Stimulated activated naive CD4-positive, alpha-beta T cell treated with Interleukin-2 at 50 U/mL for 16 hours (primary cell): ENCODE measurements at regions not wholly inside any gene's neighbourhood (a gene's known extent, or its start where the extent isn't known, plus 50 kb on each side); places are given as distances from the start of the nearest gene placed in this dataset.
"Not testable (repeated sequence)": the region's sequence is repeated elsewhere in the genome, so short reads cannot be mapped to it uniquely, and the experiment has no call there.

ENCODE experiments used
- DNase-seq: peaks from one replicate; lab custom pipeline; 2025; lab: John Stamatoyannopoulos, UW

GRCh38 chr5:108530706-108531105 lies 148.8 kb upstream of the FBXL17 start:
- DNase-seq, result no peak

GRCh38 chr5:108529381-108529780 lies 147.5 kb upstream of the FBXL17 start:
- no peak for DNase-seq

- DNase-seq, result no peak
Measured at GRCh38 chr5:108528655-108529054, 146.8 kb upstream of the FBXL17 start.

- no peak for DNase-seq
Measured at GRCh38 chr5:108524564-108524963, 142.7 kb upstream of the FBXL17 start.

- DNase-seq, result no peak
Measured at GRCh38 chr5:108523360-108523759, 141.5 kb upstream of the FBXL17 start.

- no peak for DNase-seq
Measured at GRCh38 chr5:108521841-108522506, 140.1 kb upstream of the FBXL17 start.

GRCh38 chr5:108521011-108521700 lies 139.3 kb upstream of the FBXL17 start:
- DNase-seq, result no peak

- no peak for DNase-seq
Measured at GRCh38 chr5:108516785-108517184, 134.9 kb upstream of the FBXL17 start.

- no peak for DNase-seq
Measured at GRCh38 chr5:108515517-108516105, 133.7 kb upstream of the FBXL17 start.

GRCh38 chr5:108508979-108509378 lies 127.1 kb upstream of the FBXL17 start:
- no peak for DNase-seq

GRCh38 chr5:108507631-108508030 lies 125.7 kb upstream of the FBXL17 start:
- no peak for DNase-seq

GRCh38 chr5:108505608-108506007 lies 123.7 kb upstream of the FBXL17 start:
- no peak for DNase-seq

GRCh38 chr5:108504974-108505373 lies 123.1 kb upstream of the FBXL17 start:
- no peak for DNase-seq

- DNase-seq, result no peak
Measured at GRCh38 chr5:108503986-108504385, 122.1 kb upstream of the FBXL17 start.

- not testable (repeated sequence) for DNase-seq
Measured at GRCh38 chr5:108495615-108496014, 113.7 kb upstream of the FBXL17 start.

- DNase-seq, result no peak
Measured at GRCh38 chr5:108487951-108488350, 106.1 kb upstream of the FBXL17 start.

GRCh38 chr5:108484035-108484434 lies 102.1 kb upstream of the FBXL17 start:
- DNase-seq, result no peak

- DNase-seq, result no peak
Measured at GRCh38 chr5:108481355-108481931, 99.5 kb upstream of the FBXL17 start.

- DNase-seq, result no peak
Measured at GRCh38 chr5:108472237-108472636, 90.3 kb upstream of the FBXL17 start.

- no peak for DNase-seq
Measured at GRCh38 chr5:108467563-108467962, 85.7 kb upstream of the FBXL17 start.

GRCh38 chr5:108461628-108462367 lies 79.9 kb upstream of the FBXL17 start:
- DNase-seq, result no peak

- DNase-seq, result no peak
Measured at GRCh38 chr5:108459769-108460168, 77.9 kb upstream of the FBXL17 start.
